GM21526 (cell line): ENCODE measurements at regions not wholly inside any gene's neighbourhood (a gene's known extent, or its start where the extent isn't known, plus 50 kb on each side); places are given as distances from the start of the nearest gene placed in this dataset.
A peak's percentile ranks its signal among the peaks of the same experiment; 100 is the strongest.
"Not testable (repeated sequence)": the region's sequence is repeated elsewhere in the genome, so short reads cannot be mapped to it uniquely, and the experiment has no call there.

Source experiments
- ATAC-seq: cut with Tn5 transposase; IDR thresholded peaks from one replicate; pipeline ENCODE4 v1.9.1; 2021; ENCODE audit warnings: moderate library complexity; ENCODE audit not compliant: unreplicated experiment, low FRiP score

GRCh38 chr2:71926876-71927756 is 220.5 kb downstream of the CYP26B1 start:
- no peak for ATAC-seq

GRCh38 chr2:71926089-71926447 is 221.6 kb downstream of the CYP26B1 start:
- no peak for ATAC-seq

GRCh38 chr2:71925268-71926088 is 222.2 kb downstream of the CYP26B1 start:
- no peak for ATAC-seq

GRCh38 chr2:71923887-71924533 is 223.7 kb downstream of the CYP26B1 start:
- ATAC-seq, result peak; percentile 77

- no peak for ATAC-seq
These were observed 224.5 kb downstream of the CYP26B1 start for GRCh38 chr2:71923143-71923525.

GRCh38 chr2:71922499-71923142 is 225.0 kb downstream of the CYP26B1 start:
- no peak for ATAC-seq

GRCh38 chr2:71922091-71922490 is 225.6 kb downstream of the CYP26B1 start:
- no peak for ATAC-seq

- ATAC-seq, result not testable (repeated sequence)
These were observed 226.8 kb downstream of the CYP26B1 start for GRCh38 chr2:71920819-71921218.

GRCh38 chr2:71919708-71920107 is 228.0 kb downstream of the CYP26B1 start:
- no peak for ATAC-seq

- no peak for ATAC-seq
These were observed 237.4 kb downstream of the CYP26B1 start for GRCh38 chr2:71910277-71910676.

GRCh38 chr2:71908798-71909197 is 238.9 kb downstream of the CYP26B1 start:
- ATAC-seq, result no peak

GRCh38 chr2:71907503-71907902 is 240.2 kb downstream of the CYP26B1 start:
- ATAC-seq, result no peak

- ATAC-seq, result no peak
These were observed 241.2 kb downstream of the CYP26B1 start for GRCh38 chr2:71906357-71906973.

- no peak for ATAC-seq
These were observed 242.5 kb downstream of the CYP26B1 start for GRCh38 chr2:71905205-71905604.

GRCh38 chr2:71903841-71904240 is 243.8 kb downstream of the CYP26B1 start:
- no peak for ATAC-seq

GRCh38 chr2:71901466-71901865 is 246.2 kb downstream of the CYP26B1 start:
- ATAC-seq, result no peak

GRCh38 chr2:71898851-71899681 is 248.6 kb downstream of the CYP26B1 start:
- no peak for ATAC-seq

GRCh38 chr2:71898375-71898774 is 249.3 kb downstream of the CYP26B1 start:
- ATAC-seq, result no peak

- no peak for ATAC-seq
These were observed 249.8 kb downstream of the CYP26B1 start for GRCh38 chr2:71897836-71898235.
